Activated CD4-positive, alpha-beta T cell treated with anti-CD3 and anti-CD28 coated beads, Interleukin-2, amount 50 U/mL, for 24 hours (primary cell): ENCODE measurements at regions not wholly inside any gene's neighbourhood (a gene's known extent, or its start where the extent isn't known, plus 50 kb on each side); places are given as distances from the start of the nearest gene placed in this dataset.

Experiments
- DNase-seq, 2 donors: peaks; one replicate each; pipeline ENCODE4 v3.0.0-alpha.2; 2020; ENCODE audit warnings: low read depth in 1 of 2, low spot score in 1 of 2

GRCh38 chr3:127484601-127485388 lies 105.7 kb downstream of the TPRA1 start:
- no peak for DNase-seq

GRCh38 chr3:127483902-127484591 lies 106.5 kb downstream of the TPRA1 start:
- no peak for DNase-seq

- DNase-seq = no peak
Observed at GRCh38 chr3:127483005-127483641, 107.4 kb downstream of the TPRA1 start.

GRCh38 chr3:127482216-127483004 lies 108.1 kb downstream of the TPRA1 start:
- DNase-seq = no peak

- no peak for DNase-seq
Observed at GRCh38 chr3:127480196-127480954, 110.2 kb downstream of the TPRA1 start.

- DNase-seq = no peak
Observed at GRCh38 chr3:127479449-127479848, 111.1 kb downstream of the TPRA1 start.

GRCh38 chr3:127478922-127479321 lies 111.6 kb downstream of the TPRA1 start:
- DNase-seq = no peak

- no peak for DNase-seq
Observed at GRCh38 chr3:127477396-127477795, 113.1 kb downstream of the TPRA1 start.

GRCh38 chr3:127476936-127477335 lies 113.6 kb downstream of the TPRA1 start:
- no peak for DNase-seq

GRCh38 chr3:127475975-127476705 lies 114.4 kb downstream of the TPRA1 start:
- no peak for DNase-seq

GRCh38 chr3:127475391-127475790 lies 115.1 kb downstream of the TPRA1 start:
- no peak for DNase-seq

- no peak for DNase-seq
Observed at GRCh38 chr3:127473244-127474024, 117.1 kb downstream of the TPRA1 start.

- DNase-seq = no peak
Observed at GRCh38 chr3:127472506-127472905, 118.0 kb downstream of the TPRA1 start.

- no peak for DNase-seq
Observed at GRCh38 chr3:127471142-127471541, 119.4 kb downstream of the TPRA1 start.

GRCh38 chr3:127469760-127470159 lies 120.8 kb downstream of the TPRA1 start:
- DNase-seq = no peak

- no peak for DNase-seq
Observed at GRCh38 chr3:127467391-127467790, 123.1 kb downstream of the TPRA1 start.

GRCh38 chr3:127464642-127465041 lies 125.9 kb downstream of the TPRA1 start:
- no peak for DNase-seq

GRCh38 chr3:127462111-127462655 lies 128.3 kb downstream of the TPRA1 start:
- DNase-seq = no peak
